ENCODE measurements at regions not wholly inside any gene's neighbourhood (a gene's known extent, or its start where the extent isn't known, plus 50 kb on each side); places are given as distances from the start of the nearest gene placed in this dataset.
A peak's percentile ranks its signal among the peaks of the same experiment; 100 is the strongest.

- Histone ChIP-seq H3K9me3 (ENCODE audit: control insufficient read depth in 4 of 4, insufficient read depth in 3 of 4, low read length in 3 of 4) (peaks cover 0 to 3% (median 0%) of the 10 kb centered on the region in 4 donors), H3K4me3 (no peak overlapping the region), H3K4me1 (ENCODE audit: control insufficient read depth in 5 of 5, insufficient read depth in 5 of 5, low read length in 5 of 5) (peaks cover 0 to 1% (median 0%) of the 10 kb centered on the region in 5 donors), H3K36me3 (ENCODE audit: control insufficient read depth in 4 of 4, insufficient read depth in 4 of 4, low read length in 4 of 4) (no peaks in the 10 kb centered on the region), H3K27ac (ENCODE audit: low read depth in 1 of 2, low read length in 1 of 2) (no peak overlapping the region), H3K9ac (ENCODE audit: insufficient read depth in 1 of 2, low read length in 2 of 2) (no peak overlapping the region), H3K27me3 (ENCODE audit: control insufficient read depth in 3 of 3, insufficient read depth in 3 of 3, low read length in 2 of 3) (peaks cover 0 to 8% (median 0%) of the 10 kb centered on the region in 3 donors)
- DNase-seq = no peak
- TF ChIP-seq, protein P1, sequence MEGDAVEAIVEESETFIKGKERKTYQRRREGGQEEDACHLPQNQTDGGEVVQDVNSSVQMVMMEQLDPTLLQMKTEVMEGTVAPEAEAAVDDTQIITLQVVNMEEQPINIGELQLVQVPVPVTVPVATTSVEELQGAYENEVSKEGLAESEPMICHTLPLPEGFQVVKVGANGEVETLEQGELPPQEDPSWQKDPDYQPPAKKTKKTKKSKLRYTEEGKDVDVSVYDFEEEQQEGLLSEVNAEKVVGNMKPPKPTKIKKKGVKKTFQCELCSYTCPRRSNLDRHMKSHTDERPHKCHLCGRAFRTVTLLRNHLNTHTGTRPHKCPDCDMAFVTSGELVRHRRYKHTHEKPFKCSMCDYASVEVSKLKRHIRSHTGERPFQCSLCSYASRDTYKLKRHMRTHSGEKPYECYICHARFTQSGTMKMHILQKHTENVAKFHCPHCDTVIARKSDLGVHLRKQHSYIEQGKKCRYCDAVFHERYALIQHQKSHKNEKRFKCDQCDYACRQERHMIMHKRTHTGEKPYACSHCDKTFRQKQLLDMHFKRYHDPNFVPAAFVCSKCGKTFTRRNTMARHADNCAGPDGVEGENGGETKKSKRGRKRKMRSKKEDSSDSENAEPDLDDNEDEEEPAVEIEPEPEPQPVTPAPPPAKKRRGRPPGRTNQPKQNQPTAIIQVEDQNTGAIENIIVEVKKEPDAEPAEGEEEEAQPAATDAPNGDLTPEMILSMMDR (IDR thresholded peaks at IDR 0.05; ENCODE audit: control extremely low read depth, extremely low read depth) = no peak
- WGBS, 2 donors = 90% methylated on average over 2 of the region's 2 CpGs
- no peak for ATAC-seq (ENCODE audit: insufficient read depth, low FRiP score)
Observed at GRCh38 chr22:27062910-27063309, 405.5 kb downstream of the MIAT start.

DNA sequence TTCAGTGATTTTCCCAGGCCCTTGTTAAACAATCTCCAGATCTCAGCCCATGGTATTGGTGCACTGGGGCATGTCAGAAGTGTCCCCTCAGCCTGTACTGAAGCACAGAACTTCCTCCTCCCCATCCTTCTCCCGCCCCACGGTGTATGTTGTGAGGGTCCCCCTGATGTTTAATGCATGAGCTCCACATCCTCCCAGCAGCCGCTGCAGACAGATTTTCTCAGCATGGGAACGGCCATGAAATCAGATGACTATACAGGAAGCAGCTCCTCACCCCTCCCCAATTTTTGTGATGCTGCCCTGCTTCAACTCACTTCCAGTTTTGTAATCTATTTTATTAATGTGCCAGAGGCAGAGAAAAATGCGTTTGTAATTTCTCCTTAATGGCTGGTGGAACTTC lies 406.0 kb downstream of the MIAT start:
- no peak for ATAC-seq (ENCODE audit: insufficient read depth, low FRiP score)
- Histone ChIP-seq H3K36me3 (ENCODE audit: control insufficient read depth in 4 of 4, insufficient read depth in 4 of 4, low read length in 4 of 4) (no peaks in the 10 kb centered on the region), H3K27ac (ENCODE audit: low read depth in 1 of 2, low read length in 1 of 2) (no peak overlapping the region), H3K4me1 (ENCODE audit: control insufficient read depth in 5 of 5, insufficient read depth in 5 of 5, low read length in 5 of 5) (peaks cover 0 to 1% (median 0%) of the 10 kb centered on the region in 5 donors), H3K9me3 (ENCODE audit: control insufficient read depth in 4 of 4, insufficient read depth in 3 of 4, low read length in 3 of 4) (peaks cover 0 to 3% (median 0%) of the 10 kb centered on the region in 4 donors), H3K4me3 (no peak overlapping the region), H3K27me3 (ENCODE audit: control insufficient read depth in 3 of 3, insufficient read depth in 3 of 3, low read length in 2 of 3) (peaks cover 0 to 8% (median 0%) of the 10 kb centered on the region in 3 donors), H3K9ac (ENCODE audit: insufficient read depth in 1 of 2, low read length in 2 of 2) (no peak overlapping the region)
- TF ChIP-seq, protein P1 (IDR thresholded peaks at IDR 0.05; ENCODE audit: control extremely low read depth, extremely low read depth) = no peak
- DNase-seq = peak in 2 of 3 donors; percentile 25 to 53
- WGBS, 2 donors = 9 to 17% methylated on average over 5 of the region's 5 CpGs

GRCh38 chr22:27063841-27064240 lies 406.5 kb downstream of the MIAT start:
- Histone ChIP-seq H3K4me1 (ENCODE audit: control insufficient read depth in 5 of 5, insufficient read depth in 5 of 5, low read length in 5 of 5) (peaks cover 0 to 1% (median 0%) of the 10 kb centered on the region in 5 donors), H3K9me3 (ENCODE audit: control insufficient read depth in 4 of 4, insufficient read depth in 3 of 4, low read length in 3 of 4) (peaks cover 0 to 4% (median 0%) of the 10 kb centered on the region in 4 donors), H3K27me3 (ENCODE audit: control insufficient read depth in 3 of 3, insufficient read depth in 3 of 3, low read length in 2 of 3) (peaks cover 0 to 8% (median 0%) of the 10 kb centered on the region in 3 donors), H3K9ac (ENCODE audit: insufficient read depth in 1 of 2, low read length in 2 of 2) (no peak overlapping the region), H3K36me3 (ENCODE audit: control insufficient read depth in 4 of 4, insufficient read depth in 4 of 4, low read length in 4 of 4) (no peaks in the 10 kb centered on the region), H3K27ac (ENCODE audit: low read depth in 1 of 2, low read length in 1 of 2) (no peak overlapping the region), H3K4me3 (no peak overlapping the region)
- TF ChIP-seq, protein P1 (IDR thresholded peaks at IDR 0.05; ENCODE audit: control extremely low read depth, extremely low read depth) = no peak
- DNase-seq = no peak
- no peak for ATAC-seq (ENCODE audit: insufficient read depth, low FRiP score)
- 73% methylated on average over 2 of the region's 2 CpGs for WGBS, 2 donors

DNA sequence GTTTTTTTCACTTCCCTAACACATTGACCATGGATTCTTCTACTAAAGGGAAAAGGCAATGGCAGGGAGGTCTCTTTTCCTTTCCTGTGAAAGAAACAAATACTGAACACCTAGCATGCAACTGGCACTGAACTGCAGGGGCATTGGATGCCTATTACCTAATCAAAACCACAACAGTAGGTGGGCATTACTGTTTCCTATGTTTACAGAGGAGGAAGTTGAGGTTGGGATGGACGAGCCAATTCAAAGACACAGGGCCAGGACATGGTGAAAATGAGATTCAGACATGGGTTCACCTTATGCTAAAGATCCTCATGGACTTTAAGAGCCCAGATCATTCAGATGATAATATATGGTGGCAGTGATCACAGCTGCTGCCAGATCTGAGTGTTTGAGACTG lies 407.0 kb downstream of the MIAT start:
- Histone ChIP-seq H3K27me3 (ENCODE audit: control insufficient read depth in 3 of 3, insufficient read depth in 3 of 3, low read length in 2 of 3) (peaks cover 0 to 8% (median 0%) of the 10 kb centered on the region in 3 donors), H3K9me3 (ENCODE audit: control insufficient read depth in 4 of 4, insufficient read depth in 3 of 4, low read length in 3 of 4) (peaks cover 0 to 5% (median 0%) of the 10 kb centered on the region in 4 donors), H3K4me1 (ENCODE audit: control insufficient read depth in 5 of 5, insufficient read depth in 5 of 5, low read length in 5 of 5) (peaks cover 0 to 1% (median 0%) of the 10 kb centered on the region in 5 donors), H3K36me3 (ENCODE audit: control insufficient read depth in 4 of 4, insufficient read depth in 4 of 4, low read length in 4 of 4) (no peaks in the 10 kb centered on the region), H3K27ac (ENCODE audit: low read depth in 1 of 2, low read length in 1 of 2) (no peak overlapping the region), H3K4me3 (no peak overlapping the region), H3K9ac (ENCODE audit: insufficient read depth in 1 of 2, low read length in 2 of 2) (no peak overlapping the region)
- 6 to 22% methylated on average over 1 of the region's 1 CpG for WGBS, 2 donors
- TF ChIP-seq, protein P1 (IDR thresholded peaks at IDR 0.05; ENCODE audit: control extremely low read depth, extremely low read depth) = no peak
- no peak for ATAC-seq (ENCODE audit: insufficient read depth, low FRiP score)
- DNase-seq = no peak

Data from lung (tissue), 11 donors.